Loucy (cell line): ENCODE measurements at regions not wholly inside any gene's neighbourhood (a gene's known extent, or its start where the extent isn't known, plus 50 kb on each side); places are given as distances from the start of the nearest gene placed in this dataset.

Experiments
- H2AFZ ChIP-seq: fragments of 200-600 bp; sonication (generic); 2 replicates; pipeline ENCODE4 v1.6.0; 2016; ENCODE audit warnings: antibody characterized with exemption, mild to moderate bottlenecking, low read length, moderate library complexity
- H3F3A ChIP-seq: fragments of 200-600 bp; 2 replicates; pipeline ENCODE4 v1.6.0; 2016; ENCODE audit warnings: antibody characterized with exemption, low read depth, mild to moderate bottlenecking
- H3K27me3 ChIP-seq: fragments of 200-600 bp; sonication (generic); 2 replicates; pipeline ENCODE4 v1.6.1; 2014; ENCODE audit warnings: low read length, mild to moderate bottlenecking; ENCODE audit not compliant: insufficient read depth, poor library complexity, severe bottlenecking
- H3K36me3 ChIP-seq: fragments of 200-600 bp; sonication (generic); 2 replicates; pipeline ENCODE4 v1.6.1; 2016; ENCODE audit warnings: low read length; ENCODE audit not compliant: insufficient read depth
- H3K4me1 ChIP-seq: fragments of 200-600 bp; sonication (generic); 2 replicates; pipeline ENCODE4 v1.5.1; 2014; ENCODE audit warnings: low read length, mild to moderate bottlenecking; ENCODE audit not compliant: insufficient read depth, poor library complexity, severe bottlenecking
- H3K4me2 ChIP-seq: fragments of 200-600 bp; sonication (generic); 2 replicates; pipeline ENCODE4 v1.6.0; 2014; ENCODE audit warnings: antibody characterized with exemption, low read length, low read depth, mild to moderate bottlenecking; ENCODE audit not compliant: poor library complexity, severe bottlenecking
- H3K4me3 ChIP-seq: fragments of 200-600 bp; sonication (generic); 2 replicates; pipeline ENCODE4 v1.5.1; 2014; ENCODE audit warnings: low read length, mild to moderate bottlenecking, mixed read lengths; ENCODE audit not compliant: poor library complexity, severe bottlenecking
- H3K79me2 ChIP-seq: fragments of 200-600 bp; sonication (generic); 2 replicates; pipeline ENCODE4 v1.6.1; 2014; ENCODE audit warnings: low read length; ENCODE audit not compliant: insufficient read depth
- H3K9ac ChIP-seq: fragments of 200-600 bp; sonication (generic); 2 replicates; pipeline ENCODE4 v1.6.0; 2014; ENCODE audit warnings: mild to moderate bottlenecking, low read depth, low read length, moderate library complexity; ENCODE audit not compliant: poor library complexity, severe bottlenecking
- H3K9me2 ChIP-seq: fragments of 200-600 bp; sonication (generic); replicated peaks from 2 replicates; pipeline ENCODE4 v1.6.1; 2016; ENCODE audit warnings: low read depth, low read length, mixed read lengths
- H3K9me3 ChIP-seq: fragments of 200-600 bp; sonication (generic); 2 replicates; pipeline ENCODE4 v1.6.1; 2014; ENCODE audit warnings: mild to moderate bottlenecking, antibody characterized with exemption, low read length, low read depth; ENCODE audit not compliant: insufficient read depth
- H4K20me1 ChIP-seq: fragments of 200-600 bp; sonication (generic); 2 replicates; pipeline ENCODE4 v1.6.0; 2014; ENCODE audit warnings: antibody characterized with exemption, low read length, mild to moderate bottlenecking; ENCODE audit not compliant: insufficient read depth, poor library complexity, severe bottlenecking
- EZH2phosphoT487 ChIP-seq: fragments of 200-600 bp; IDR thresholded peaks from 2 replicates; pipeline ENCODE4 v1.6.1; 2018; ENCODE audit warnings: antibody characterized with exemption, mild to moderate bottlenecking, moderate library complexity, borderline replicate concordance
- TF ChIP-seq, protein P1 (sequence below): fragments of 200-600 bp; sonication (generic); conservative IDR thresholded peaks from 2 replicates; pipeline ENCODE4 v1.5.1; 2014; ENCODE audit warnings: mild to moderate bottlenecking, antibody characterized with exemption, low read length

DNA sequence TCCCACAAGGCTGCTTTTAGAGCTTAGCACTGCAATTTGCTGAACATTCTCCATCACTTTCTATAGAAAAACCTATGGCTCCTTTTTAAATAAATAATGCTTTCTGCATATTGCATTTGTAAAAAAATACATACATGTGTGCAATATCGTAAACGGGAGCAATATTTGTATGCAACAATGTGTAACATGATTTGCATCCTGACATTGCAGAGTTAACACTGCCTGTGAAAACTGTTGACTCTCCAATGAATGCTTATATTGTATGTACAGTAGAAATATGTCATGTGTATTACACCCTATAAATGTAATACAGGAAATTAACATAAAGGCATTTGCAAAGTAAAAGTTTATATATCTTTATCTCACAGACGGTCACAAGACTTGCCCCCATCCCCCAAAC, 135.0 kb upstream of the PIEZO2 start:
- no peaks in the 10 kb centered on the region for H4K20me1 ChIP-seq

DNA sequence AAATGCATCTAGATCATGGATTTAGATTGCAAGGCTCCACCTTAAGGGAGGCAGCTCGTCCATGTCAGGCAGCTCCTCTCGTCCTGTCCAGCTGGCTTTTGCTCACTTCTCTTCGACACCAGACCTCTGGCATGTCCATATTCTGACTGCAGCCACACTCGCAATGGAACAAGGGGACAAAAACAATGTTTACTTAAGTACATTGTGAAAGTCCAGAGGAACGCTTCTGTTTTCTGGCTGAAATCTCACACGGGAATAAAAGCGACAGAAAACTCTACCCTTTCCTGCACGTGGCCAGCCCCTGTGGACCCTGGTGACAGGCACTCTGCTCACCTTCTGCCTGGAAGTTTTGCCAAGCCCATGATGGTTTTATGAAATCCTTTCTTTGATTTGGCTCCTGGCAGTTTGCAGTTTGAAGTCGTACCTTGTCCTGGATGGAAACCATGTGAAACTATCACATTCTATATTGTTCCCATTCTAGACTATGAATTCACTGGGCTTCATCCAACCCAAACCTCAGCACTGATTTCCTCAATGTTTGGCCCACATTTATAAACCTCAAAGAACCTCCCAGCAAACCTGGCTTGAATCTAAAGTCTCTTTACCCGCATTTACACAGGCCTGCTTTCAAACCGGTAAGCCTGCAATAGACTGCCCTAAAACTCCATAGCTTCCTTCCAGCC, 134.3 kb upstream of the PIEZO2 start:
- H3K36me3 ChIP-seq, result no peaks in the 10 kb centered on the region
- no peak overlapping the region for H2AFZ ChIP-seq
- no peak overlapping the region for H3K4me2 ChIP-seq

More for the DNA sequence above, 135.0 kb upstream of the PIEZO2 start:
- no peak overlapping the region for H2AFZ ChIP-seq
- no peaks in the 10 kb centered on the region for H3K4me1 ChIP-seq
- no peak overlapping the region for H3K4me3 ChIP-seq
- no peak overlapping the region for H3K9ac ChIP-seq
- no peak overlapping the region for H3K4me2 ChIP-seq
- no peaks in the 10 kb centered on the region for H3F3A ChIP-seq
- H3K79me2 ChIP-seq, result no peaks in the 10 kb centered on the region
- TF ChIP-seq, protein P1, sequence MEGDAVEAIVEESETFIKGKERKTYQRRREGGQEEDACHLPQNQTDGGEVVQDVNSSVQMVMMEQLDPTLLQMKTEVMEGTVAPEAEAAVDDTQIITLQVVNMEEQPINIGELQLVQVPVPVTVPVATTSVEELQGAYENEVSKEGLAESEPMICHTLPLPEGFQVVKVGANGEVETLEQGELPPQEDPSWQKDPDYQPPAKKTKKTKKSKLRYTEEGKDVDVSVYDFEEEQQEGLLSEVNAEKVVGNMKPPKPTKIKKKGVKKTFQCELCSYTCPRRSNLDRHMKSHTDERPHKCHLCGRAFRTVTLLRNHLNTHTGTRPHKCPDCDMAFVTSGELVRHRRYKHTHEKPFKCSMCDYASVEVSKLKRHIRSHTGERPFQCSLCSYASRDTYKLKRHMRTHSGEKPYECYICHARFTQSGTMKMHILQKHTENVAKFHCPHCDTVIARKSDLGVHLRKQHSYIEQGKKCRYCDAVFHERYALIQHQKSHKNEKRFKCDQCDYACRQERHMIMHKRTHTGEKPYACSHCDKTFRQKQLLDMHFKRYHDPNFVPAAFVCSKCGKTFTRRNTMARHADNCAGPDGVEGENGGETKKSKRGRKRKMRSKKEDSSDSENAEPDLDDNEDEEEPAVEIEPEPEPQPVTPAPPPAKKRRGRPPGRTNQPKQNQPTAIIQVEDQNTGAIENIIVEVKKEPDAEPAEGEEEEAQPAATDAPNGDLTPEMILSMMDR, result no peak
- TF ChIP-seq EZH2phosphoT487, result no peak
- H3K9me3 ChIP-seq, result peaks cover 4% of the 10 kb centered on the region; the same call in 1 of the 2 replicates
- H3K9me2 ChIP-seq, result no peaks in the 10 kb centered on the region
- no peaks in the 10 kb centered on the region for H3K27me3 ChIP-seq
- no peaks in the 10 kb centered on the region for H3K36me3 ChIP-seq

DNA sequence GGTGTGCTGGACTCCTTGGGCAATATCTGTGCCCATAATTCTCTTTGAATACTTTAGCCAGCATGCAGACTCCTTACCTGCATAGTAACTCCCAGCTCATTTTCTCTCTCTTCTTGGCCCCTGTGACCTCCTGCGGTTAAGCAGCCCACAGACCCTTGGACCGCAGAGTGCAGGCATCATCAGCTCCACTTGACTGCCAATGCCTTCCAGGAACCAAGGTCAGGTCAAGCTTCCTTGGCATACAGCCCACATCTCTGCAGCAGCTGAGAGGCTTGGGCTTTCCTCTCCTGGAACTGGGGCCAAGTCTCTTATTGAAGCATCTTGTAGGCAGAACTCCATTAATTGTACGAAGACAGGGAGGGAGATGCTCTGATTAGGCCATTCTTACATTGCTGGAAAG, 130.1 kb upstream of the PIEZO2 start:
- Histone ChIP-seq H3K36me3 (no peaks in the 10 kb centered on the region), H3K4me2 (no peak overlapping the region), H3K9me3 (peaks cover 4% of the 10 kb centered on the region), H3K79me2 (no peaks in the 10 kb centered on the region), H3K9ac (no peak overlapping the region), H3F3A (no peaks in the 10 kb centered on the region), H3K27me3 (no peaks in the 10 kb centered on the region), H3K9me2 (no peaks in the 10 kb centered on the region), H3K4me1 (no peaks in the 10 kb centered on the region), H2AFZ (no peak overlapping the region), H3K4me3 (no peak overlapping the region), H4K20me1 (no peaks in the 10 kb centered on the region)
- TF ChIP-seq EZH2phosphoT487, result no peak
- TF ChIP-seq, protein P1, result no peak

More for the DNA sequence above, 134.3 kb upstream of the PIEZO2 start:
- Histone ChIP-seq H3K9ac (no peak overlapping the region), H3F3A (no peaks in the 10 kb centered on the region), H3K9me3 (peaks cover 4% of the 10 kb centered on the region; the same call in 1 of the 2 replicates), H3K4me1 (no peaks in the 10 kb centered on the region), H4K20me1 (no peaks in the 10 kb centered on the region), H3K4me3 (no peak overlapping the region), H3K27me3 (no peaks in the 10 kb centered on the region), H3K79me2 (no peaks in the 10 kb centered on the region), H3K9me2 (no peaks in the 10 kb centered on the region)
- TF ChIP-seq EZH2phosphoT487, result no peak
- TF ChIP-seq, protein P1, result no peak
